Endothelial cell of umbilical vein (primary cell): ENCODE measurements at regions not wholly inside any gene's neighbourhood (a gene's known extent, or its start where the extent isn't known, plus 50 kb on each side); places are given as distances from the start of the nearest gene placed in this dataset.

ENCODE experiments used
- BruUV-seq: library from RNA; stranded (reverse); fragments of 400-500 nt; replicated peaks from 2 replicates; lab custom pipeline; 2021; lab: Mats Ljungman, UMichigan
- CTCF ChIA-PET: fragments of 300-600, 350-600 bp; sonication (Branson Sonifier 250); formaldehyde crosslinking; loops from one replicate; lab custom pipeline; 2021; ENCODE audit warnings: antibody characterized with exemption, inconsistent platforms; lab: Charles Lee
- POLR2A ChIA-PET: fragments of 300-600, 350-600 bp; sonication (Branson Sonifier 250); formaldehyde crosslinking; loops from one replicate; lab custom pipeline; 2021; ENCODE audit warnings: antibody characterized with exemption, inconsistent platforms; lab: Charles Lee
- DNase-seq: peaks from one replicate; pipeline ENCODE4 v3.0.0-alpha.2; 2011; ENCODE audit warnings: low read depth, low spot score
- FAIRE-seq: peaks from 2 replicates; lab custom pipeline; 2011; peaks lifted over from hg19 to GRCh38; lab: Jason Lieb, UNC
- H2AFZ ChIP-seq: 2 replicates; pipeline ENCODE4 v1.6.0; 2012; ENCODE audit warnings: low read depth, low read length, control low read depth, inconsistent platforms
- H3K27ac ChIP-seq: 2 replicates; pipeline ENCODE4 v1.5.1; 2011; ENCODE audit warnings: low read depth, mild to moderate bottlenecking, control low read depth, low read length, moderate library complexity; ENCODE audit not compliant: insufficient read depth
- H3K27me3 ChIP-seq, 2 experiments: 2 replicates each; pipeline versions ENCODE4 v1.6.0 to v1.6.1; 2011; ENCODE audit warnings: low read length in 2 of 2, mixed read lengths in 1 of 2; ENCODE audit not compliant: control insufficient read depth in 2 of 2, insufficient read depth in 2 of 2
- H3K36me3 ChIP-seq, 2 experiments: 2 replicates in 1 of 2; 3 replicates in 1 of 2; pipeline ENCODE4 v1.5.1; 2011; ENCODE audit warnings: low read length in 2 of 2, mild to moderate bottlenecking in 1 of 2, moderate library complexity in 1 of 2; ENCODE audit not compliant: control insufficient read depth in 2 of 2, insufficient read depth in 2 of 2; ENCODE audit errors: extremely low read depth in 1 of 2
- H3K4me1 ChIP-seq: 3 replicates; pipeline ENCODE4 v1.5.1; 2011; ENCODE audit warnings: mild to moderate bottlenecking, low read length; ENCODE audit not compliant: control insufficient read depth, insufficient read depth; ENCODE audit errors: extremely low read depth
- H3K4me2 ChIP-seq: 2 replicates; pipeline ENCODE4 v1.6.1; 2011; ENCODE audit warnings: low read length, control low read depth, mixed read lengths; ENCODE audit not compliant: insufficient read depth
- H3K4me3 ChIP-seq, 3 experiments: fragments of 200-600 bp in 1 of 3; sonication (generic), shearing (Covaris generic) in 1 of 3; replicated peaks in 1 of 3; 2 replicates each; pipeline ENCODE4 v1.5.1; 2011 to 2016; ENCODE audit warnings: control low read depth in 3 of 3, low read length in 3 of 3, mild to moderate bottlenecking in 2 of 3, inconsistent platforms in 1 of 3, low read depth in 1 of 3, moderate library complexity in 1 of 3; ENCODE audit not compliant: insufficient read depth in 1 of 3
- H3K79me2 ChIP-seq: 2 replicates; pipeline ENCODE4 v1.6.0; 2012; ENCODE audit warnings: low read length, inconsistent platforms; ENCODE audit not compliant: control insufficient read depth, insufficient read depth
- H3K9ac ChIP-seq: replicated peaks from 2 replicates; pipeline ENCODE3; 2011; ENCODE audit warnings: low read length, control low read depth; ENCODE audit not compliant: insufficient read depth; ENCODE audit errors: extremely low read depth
- H3K9me1 ChIP-seq: replicated peaks from 3 replicates; pipeline ENCODE4 v1.6.0; 2011; ENCODE audit warnings: mild to moderate bottlenecking, low read length; ENCODE audit not compliant: control insufficient read depth, insufficient read depth; ENCODE audit errors: extremely low read depth
- H3K9me3 ChIP-seq: replicated peaks from 2 replicates; pipeline ENCODE4 v1.5.1; 2012; ENCODE audit warnings: low read length, inconsistent platforms; ENCODE audit not compliant: control insufficient read depth, insufficient read depth
- H4K20me1 ChIP-seq: replicated peaks from 2 replicates; pipeline ENCODE3; 2011; ENCODE audit warnings: mild to moderate bottlenecking, low read length; ENCODE audit not compliant: control insufficient read depth, insufficient read depth; ENCODE audit errors: extremely low read depth
- CTCF ChIP-seq, 2 donors: IDR thresholded peaks; 1 replicate in 1 of 2; 2 replicates in 1 of 2; pipeline ENCODE4 v1.5.1; 2011; ENCODE audit warnings: low read length in 2 of 2, mild to moderate bottlenecking in 2 of 2, moderate library complexity in 2 of 2, control low read depth in 1 of 2, inconsistent platforms in 1 of 2, low read depth in 1 of 2; ENCODE audit not compliant: insufficient read depth in 1 of 2; ENCODE audit errors: extremely low read depth in 1 of 2
- EZH2 ChIP-seq: IDR thresholded peaks from 2 replicates; pipeline ENCODE4 v1.6.1; 2012; ENCODE audit warnings: borderline replicate concordance, low read depth, mild to moderate bottlenecking, moderate library complexity, low read length, inconsistent platforms; ENCODE audit not compliant: severe bottlenecking
- FOS ChIP-seq: IDR thresholded peaks from 2 replicates; pipeline ENCODE4 v1.6.1; 2011; ENCODE audit warnings: mild to moderate bottlenecking, low read length, moderate library complexity, borderline replicate concordance; ENCODE audit not compliant: insufficient read depth
- GATA2 ChIP-seq: IDR thresholded peaks from 2 replicates; pipeline ENCODE4 v1.7.0; 2011; ENCODE audit warnings: low read depth, mild to moderate bottlenecking, moderate library complexity, mixed read lengths, low read length; ENCODE audit not compliant: insufficient read length, insufficient read depth
- JUN ChIP-seq: IDR thresholded peaks from 2 replicates; pipeline ENCODE4 v1.6.1; 2011; ENCODE audit warnings: borderline replicate concordance, low read depth; ENCODE audit not compliant: insufficient read length, insufficient read depth
- MAX ChIP-seq: IDR thresholded peaks from 2 replicates; pipeline ENCODE4 v1.6.1; 2011; ENCODE audit not compliant: insufficient read depth, insufficient read length
- MYC ChIP-seq: IDR thresholded peaks from one replicate; pipeline ENCODE4 v1.6.1; 2011; ENCODE audit warnings: mild to moderate bottlenecking, low read depth, low read length
- POLR2A ChIP-seq: IDR thresholded peaks from 2 replicates; pipeline ENCODE4 v1.6.1; 2012; ENCODE audit warnings: low read depth, mild to moderate bottlenecking, control low read depth, low read length
- POLR2AphosphoS5 ChIP-seq: IDR thresholded peaks from 2 replicates; pipeline ENCODE4 v1.6.1; 2012; ENCODE audit warnings: low read depth, mild to moderate bottlenecking, control low read depth, low read length, moderate library complexity; ENCODE audit not compliant: insufficient read depth
- dilution Hi-C: fragments of 300-500 bp; cut with MboI; formaldehyde crosslinking; loops from one replicate; pipeline ENCODE4 v1.15.0; 2019; ENCODE audit warnings: low sequenced_read_pairs; ENCODE audit not compliant: extremely low pct_ligation_motif_present
- intact Hi-C: fragments of 100-400 bp; cut with micrococcal nuclease; formaldehyde crosslinking; loops from one replicate; pipeline ENCODE4 v1.10.0; 2022

- H3K27me3 ChIP-seq, result no peaks in the 10 kb centered on the region
- H4K20me1 ChIP-seq, result no peaks in the 10 kb centered on the region
- H3K4me3 ChIP-seq, result no peak overlapping the region
- no peak overlapping the region for H3K27ac ChIP-seq
- intact Hi-C loops, result no loop called here
- TF ChIP-seq FOS, result no peak
- TF ChIP-seq MYC, result no peak
- TF ChIP-seq GATA2, result no peak
- no peak for TF ChIP-seq CTCF (IDR thresholded peaks at IDR 0.05; ENCODE audit: extremely low read depth in 1 of 2, insufficient read depth in 1 of 2, low read depth in 1 of 2, low read length in 2 of 2)
- H3K9me3 ChIP-seq, result peaks cover 2% of the 10 kb centered on the region
- ChIA-PET CTCF (no interaction called here), POLR2A (no interaction called here)
- DNase-seq (no peak), FAIRE-seq (no peak)
- no peaks in the 10 kb centered on the region for H3K36me3 ChIP-seq
- H2AFZ ChIP-seq, result no peak overlapping the region
- H3K9ac ChIP-seq, result no peak overlapping the region
- BruUV-seq, result no TSS peak
- H3K79me2 ChIP-seq, result no peaks in the 10 kb centered on the region
- no peak overlapping the region for H3K4me2 ChIP-seq
- no peaks in the 10 kb centered on the region for H3K9me1 ChIP-seq
- no peaks in the 10 kb centered on the region for H3K4me1 ChIP-seq
- dilution Hi-C loops, result no loop called here
These were observed 815.9 kb downstream of the VGLL3 start for GRCh38 chr3:86175051-86175536.

- H3K79me2 ChIP-seq, result no peaks in the 10 kb centered on the region
- H3K4me1 ChIP-seq, result no peaks in the 10 kb centered on the region
- H3K27me3 ChIP-seq, result no peaks in the 10 kb centered on the region
- H3K4me2 ChIP-seq, result no peak overlapping the region
- H3K9me3 ChIP-seq, result peaks cover 2% of the 10 kb centered on the region
- no peaks in the 10 kb centered on the region for H3K36me3 ChIP-seq
- no peaks in the 10 kb centered on the region for H3K9me1 ChIP-seq
- intact Hi-C loops (no loop called here), dilution Hi-C loops (no loop called here)
- no peak for DNase-seq
- H4K20me1 ChIP-seq, result no peaks in the 10 kb centered on the region
- ChIA-PET POLR2A (no interaction called here), CTCF (no interaction called here)
- no peak overlapping the region for H3K9ac ChIP-seq
- no peak overlapping the region for H3K27ac ChIP-seq
- no peak overlapping the region for H3K4me3 ChIP-seq
- TF ChIP-seq CTCF (IDR thresholded peaks at IDR 0.05; ENCODE audit: extremely low read depth in 1 of 2, insufficient read depth in 1 of 2, low read depth in 1 of 2, low read length in 2 of 2) (no peak), EZH2 (no peak), POLR2AphosphoS5 (no peak), GATA2 (no peak), JUN (no peak), POLR2A (no peak), MYC (no peak), FOS (no peak), MAX (no peak)
- no peak for FAIRE-seq
- BruUV-seq, result no TSS peak
- H2AFZ ChIP-seq, result no peak overlapping the region
These were observed 817.5 kb downstream of the VGLL3 start for GRCh38 chr3:86173401-86173800.
